RPMI8226 (cell line): ENCODE measurements at regions not wholly inside any gene's neighbourhood (a gene's known extent, or its start where the extent isn't known, plus 50 kb on each side); places are given as distances from the start of the nearest gene placed in this dataset.

Experiments used
- DNase-seq: peaks from one replicate; pipeline ENCODE4 v3.0.0-alpha.2; 2015

GRCh38 chr2:176622792-176623191 lies 353.6 kb downstream of the MTX2 start:
- DNase-seq, result no peak

GRCh38 chr2:176626796-176627195 lies 357.6 kb downstream of the MTX2 start:
- no peak for DNase-seq

GRCh38 chr2:176628438-176628837 lies 359.2 kb downstream of the MTX2 start:
- DNase-seq, result no peak

- DNase-seq, result no peak
These were observed 364.5 kb downstream of the MTX2 start for GRCh38 chr2:176633754-176634153.

- no peak for DNase-seq
These were observed 367.2 kb downstream of the MTX2 start for GRCh38 chr2:176636401-176636800.

- no peak for DNase-seq
These were observed 367.9 kb downstream of the MTX2 start for GRCh38 chr2:176637142-176637485.

- no peak for DNase-seq
These were observed 368.4 kb downstream of the MTX2 start for GRCh38 chr2:176637486-176638166.

- DNase-seq, result peak; percentile 63
These were observed 369.1 kb downstream of the MTX2 start for GRCh38 chr2:176638167-176639015.

- no peak for DNase-seq
These were observed 369.7 kb downstream of the MTX2 start for GRCh38 chr2:176639016-176639343.

- DNase-seq, result no peak
These were observed 370.4 kb downstream of the MTX2 start for GRCh38 chr2:176639671-176640070.

- DNase-seq, result no peak
These were observed 372.2 kb downstream of the MTX2 start for GRCh38 chr2:176641436-176641835.

- no peak for DNase-seq
These were observed 372.8 kb downstream of the MTX2 start for GRCh38 chr2:176642074-176642473.

- DNase-seq, result no peak
These were observed 374.4 kb downstream of the MTX2 start for GRCh38 chr2:176643646-176644045.

GRCh38 chr2:176645494-176645893 lies 376.3 kb downstream of the MTX2 start:
- no peak for DNase-seq

- DNase-seq, result no peak
These were observed 376.9 kb downstream of the MTX2 start for GRCh38 chr2:176646033-176646615.

- DNase-seq, result no peak
These were observed 378.3 kb downstream of the MTX2 start for GRCh38 chr2:176647325-176648165.

GRCh38 chr2:176648700-176649297 lies 379.6 kb downstream of the MTX2 start:
- DNase-seq, result no peak

- DNase-seq, result no peak
These were observed 381.0 kb downstream of the MTX2 start for GRCh38 chr2:176650104-176650837.

- no peak for DNase-seq
These were observed 381.8 kb downstream of the MTX2 start for GRCh38 chr2:176650838-176651555.

- peak; percentile 64 for DNase-seq
These were observed 383.3 kb downstream of the MTX2 start for GRCh38 chr2:176652300-176653182.
